ENCODE measurements at regions not wholly inside any gene's neighbourhood (a gene's known extent, or its start where the extent isn't known, plus 50 kb on each side); places are given as distances from the start of the nearest gene placed in this dataset.

DNA sequence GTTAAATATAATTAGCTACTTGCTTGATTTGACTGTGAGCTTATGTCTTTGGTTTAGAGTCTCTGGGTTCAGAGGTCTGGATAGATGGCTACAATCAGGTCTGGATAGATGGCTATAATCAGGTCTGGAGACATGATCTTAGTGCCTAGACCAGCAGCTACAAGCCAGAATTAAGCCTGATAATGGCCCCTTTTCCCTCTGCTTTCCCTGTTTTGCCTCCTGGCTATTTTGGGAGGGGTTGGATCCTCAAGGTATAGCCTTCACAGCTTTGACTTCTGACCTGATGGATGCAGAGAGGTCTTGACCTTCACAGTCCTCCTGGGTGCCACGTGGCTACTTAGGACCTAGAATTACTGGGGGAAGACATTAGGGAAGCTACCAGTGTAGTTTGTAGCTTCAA is 877.7 kb downstream of the GALC start:
- Histone ChIP-seq H3K27me3 (replicated peaks in 1 of 2; ENCODE audit: control insufficient read depth in 2 of 2, insufficient read depth in 2 of 2, low read length in 1 of 2) (no peaks in the 10 kb centered on the region), H3K4me1 (ENCODE audit: control insufficient read depth, insufficient read depth, low read length) (no peaks in the 10 kb centered on the region), H3K36me3 (ENCODE audit: control insufficient read depth in 2 of 2, insufficient read depth in 2 of 2, low read length in 1 of 2) (no peaks in the 10 kb centered on the region), H4K20me1 (ENCODE audit: control insufficient read depth, insufficient read depth) (no peaks in the 10 kb centered on the region), H3K9ac (ENCODE audit: control insufficient read depth, insufficient read depth, low read length) (no peak overlapping the region), H3K27ac (ENCODE audit: control insufficient read depth, insufficient read depth) (no peak overlapping the region), H2AFZ (ENCODE audit: control insufficient read depth, low read depth, low read length) (no peak overlapping the region), H3K9me3 (replicated peaks; ENCODE audit: control insufficient read depth, insufficient read depth, low read length) (no peaks in the 10 kb centered on the region), H3K79me2 (ENCODE audit: control insufficient read depth, insufficient read depth, low read length) (no peaks in the 10 kb centered on the region), H3K4me3 (no peak overlapping the region), H3K4me2 (ENCODE audit: control insufficient read depth, insufficient read depth) (no peak overlapping the region)
- 0% methylated on average over 1 of the region's 1 CpG for WGBS (ENCODE audit: insufficient coverage, insufficient replicate concordance, low lambda C conversion rate, missing lambda C conversion rate)
- no TSS peak for BruUV-seq (replicated peaks)
- RAD21 ChIA-PET (ENCODE audit: unreplicated experiment): no interaction called here
- DNase-seq (ENCODE audit: low read depth, low spot score) (no peak), ATAC-seq (no peak), FAIRE-seq (no peak)
- intact Hi-C loops (cut with micrococcal nuclease; ENCODE audit: unreplicated experiment): loop anchor here (5.0 to 10.0 kb wide), 2 partner anchors 48 to 500 kb away; no protein-coding TSS in a partner anchor
- SMC1A ChIA-PET (ENCODE audit: uncharacterized antibody, unreplicated experiment): no interaction called here
- TF ChIP-seq MYC (IDR thresholded peaks at IDR 0.05; ENCODE audit: insufficient read depth, insufficient read length, insufficient replicate concordance, low read length, severe bottlenecking): no peak
- CTCF ChIA-PET: interaction anchor here (1.1 kb wide), 1 partner anchor 501 kb away, joined by 4 read pairs; no protein-coding TSS in a partner anchor
- in situ Hi-C loops (cut with MboI): no loop called here
- POLR2A ChIA-PET: no interaction called here

- ATAC-seq (no peak), FAIRE-seq (no peak), DNase-seq (ENCODE audit: low read depth, low spot score) (no peak)
- intact Hi-C loops (cut with micrococcal nuclease; ENCODE audit: unreplicated experiment) (loop anchor here (10.0 kb wide), 1 partner anchor 502 kb away; no protein-coding TSS in a partner anchor), in situ Hi-C loops (cut with MboI) (no loop called here)
- no peaks in the 10 kb centered on the region for H3K36me3 ChIP-seq (ENCODE audit: control insufficient read depth in 2 of 2, insufficient read depth in 2 of 2, low read length in 1 of 2)
- H3K9me3 ChIP-seq (replicated peaks; ENCODE audit: control insufficient read depth, insufficient read depth, low read length): no peaks in the 10 kb centered on the region
- ChIA-PET POLR2A (no interaction called here), SMC1A (ENCODE audit: uncharacterized antibody, unreplicated experiment) (interaction anchor here (1.1 to 1.3 kb wide), 2 partner anchors 19 to 503 kb away, joined by 3 to 6 read pairs; no protein-coding TSS in a partner anchor), RAD21 (ENCODE audit: unreplicated experiment) (interaction anchor here (0.7 kb wide), 1 partner anchor 98 kb away, joined by 3 read pairs; no protein-coding TSS in a partner anchor), CTCF (interaction anchor here (0.9 to 1.3 kb wide), 2 partner anchors 8 to 503 kb away, joined by 4 read pairs; no protein-coding TSS in a partner anchor)
- H2AFZ ChIP-seq (ENCODE audit: control insufficient read depth, low read depth, low read length): no peak overlapping the region
- no peaks in the 10 kb centered on the region for H3K4me1 ChIP-seq (ENCODE audit: control insufficient read depth, insufficient read depth, low read length)
- H3K4me2 ChIP-seq (ENCODE audit: control insufficient read depth, insufficient read depth): no peak overlapping the region
- no peak overlapping the region for H3K9ac ChIP-seq (ENCODE audit: control insufficient read depth, insufficient read depth, low read length)
- TF ChIP-seq WRNIP1 (IDR thresholded peaks at IDR 0.05; ENCODE audit: borderline replicate concordance, low read depth, low read length): no peak
- TF ChIP-seq RCOR1 (conservative IDR thresholded peaks at IDR 0.05; ENCODE audit: low read depth, low read length): no peak
- TF ChIP-seq POLR2AphosphoS2 (IDR thresholded peaks at IDR 0.05; ENCODE audit: low read depth, low read length): no peak
- TF ChIP-seq CEBPB (IDR thresholded peaks at IDR 0.05; ENCODE audit: borderline replicate concordance in 1 of 2, low read depth in 2 of 2, low read length in 2 of 2): no peak
- TF ChIP-seq ZZZ3 (IDR thresholded peaks at IDR 0.05; ENCODE audit: control insufficient read depth, insufficient read length, low read depth): no peak
- TF ChIP-seq SPI1 (IDR thresholded peaks at IDR 0.05; ENCODE audit: borderline replicate concordance, insufficient read depth, low read depth, low read length): no peak
- no peak for TF ChIP-seq JUND (IDR thresholded peaks at IDR 0.05; ENCODE audit: low read depth, low read length)
- TF ChIP-seq BHLHE40 (IDR thresholded peaks at IDR 0.05; ENCODE audit: borderline replicate concordance in 1 of 2, low read depth in 2 of 2, low read length in 1 of 2): no peak
- TF ChIP-seq GATAD2B (conservative IDR thresholded peaks at IDR 0.05; ENCODE audit: low read depth): no peak
- TF ChIP-seq NR2F1 (conservative IDR thresholded peaks at IDR 0.05): no peak
- TF ChIP-seq RUNX3 (IDR thresholded peaks at IDR 0.05; ENCODE audit: low read length): no peak
- no peak for TF ChIP-seq SUPT20H (IDR thresholded peaks at IDR 0.05; ENCODE audit: borderline replicate concordance, control insufficient read depth, low read depth, low read length)
- no peak overlapping the region for H3K27ac ChIP-seq (ENCODE audit: control insufficient read depth, insufficient read depth)
- no peak overlapping the region for H3K4me3 ChIP-seq
- no TSS peak for BruUV-seq (replicated peaks)
- WGBS (ENCODE audit: insufficient coverage, insufficient replicate concordance, low lambda C conversion rate, missing lambda C conversion rate): 42% methylated on average over 5 of the region's 5 CpGs
- H3K27me3 ChIP-seq (replicated peaks in 1 of 2; ENCODE audit: control insufficient read depth in 2 of 2, insufficient read depth in 2 of 2, low read length in 1 of 2): no peaks in the 10 kb centered on the region
- no peaks in the 10 kb centered on the region for H3K79me2 ChIP-seq (ENCODE audit: control insufficient read depth, insufficient read depth, low read length)
- H4K20me1 ChIP-seq (ENCODE audit: control insufficient read depth, insufficient read depth): no peaks in the 10 kb centered on the region
These were observed 879.7 kb downstream of the GALC start for GRCh38 chr14:87113286-87113685.
